Fibroblast of mammary gland (primary cell): ENCODE measurements at regions not wholly inside any gene's neighbourhood (a gene's known extent, or its start where the extent isn't known, plus 50 kb on each side); places are given as distances from the start of the nearest gene placed in this dataset.
"Not testable (repeated sequence)": the region's sequence is repeated elsewhere in the genome, so short reads cannot be mapped to it uniquely, and the experiment has no call there.

Experiments
- DNase-seq: peaks from one replicate; pipeline ENCODE4 v3.0.0-alpha.2; 2010; ENCODE audit warnings: low read depth
- H3K4me3 ChIP-seq: 2 replicates; pipeline ENCODE4 v1.5.1; 2011; ENCODE audit warnings: low read depth, mild to moderate bottlenecking, low read length, moderate library complexity; ENCODE audit not compliant: control insufficient read depth
- CTCF ChIP-seq: conservative IDR thresholded peaks from 2 replicates; pipeline ENCODE4 v1.5.1; 2011; ENCODE audit warnings: low read depth, low read length, inconsistent platforms; ENCODE audit not compliant: control insufficient read depth, insufficient read depth

GRCh38 chr2:83827618-83828017, 631.5 kb downstream of the SUCLG1 start:
- no peak for DNase-seq
- TF ChIP-seq CTCF = no peak

DNA sequence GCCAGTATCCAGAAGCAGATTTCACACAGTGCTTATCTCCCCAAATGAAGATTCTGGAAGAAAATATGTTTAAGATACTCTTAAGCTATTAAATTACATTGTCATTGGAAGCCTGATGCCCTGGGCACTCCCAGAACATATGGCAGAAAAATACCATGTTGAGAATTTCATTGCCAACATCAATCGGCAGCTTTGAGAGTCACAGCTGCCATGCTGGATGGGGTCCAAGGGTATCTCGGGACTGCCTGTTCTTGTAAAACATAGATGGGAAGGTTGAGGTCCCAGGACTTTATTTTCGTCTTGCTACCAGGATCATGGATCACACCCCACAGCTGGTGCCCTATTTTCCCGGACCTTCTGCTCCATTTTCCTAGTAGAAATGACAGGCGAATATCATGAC, 632.5 kb downstream of the SUCLG1 start:
- TF ChIP-seq CTCF = no peak
- no peak overlapping the region for H3K4me3 ChIP-seq
- no peak for DNase-seq

More at GRCh38 chr2:83827618-83828017, 631.5 kb downstream of the SUCLG1 start:
- no peak overlapping the region for H3K4me3 ChIP-seq

DNA sequence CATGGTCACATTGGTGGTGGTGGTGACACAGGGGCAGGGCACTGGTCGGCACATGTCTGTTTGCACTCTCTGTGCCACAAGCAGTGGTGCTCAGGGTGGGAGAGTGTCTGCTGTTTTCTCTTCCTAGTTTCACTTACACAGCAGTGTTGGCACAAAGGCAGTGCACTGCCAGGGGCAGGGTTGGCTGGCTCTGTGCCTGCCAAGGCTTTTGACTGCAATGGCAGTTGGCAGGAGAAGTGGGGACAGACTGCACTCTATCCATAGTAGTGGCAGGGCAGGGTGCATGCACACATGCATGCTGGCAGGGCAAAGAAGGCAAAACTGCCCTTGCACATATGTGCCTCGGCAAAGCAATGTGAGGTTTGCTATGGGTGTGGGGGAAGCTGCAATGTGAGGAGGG, 635.9 kb downstream of the SUCLG1 start:
- DNase-seq = no peak
- H3K4me3 ChIP-seq = no peak overlapping the region
- no peak for TF ChIP-seq CTCF

GRCh38 chr2:83817511-83817910, 641.6 kb downstream of the SUCLG1 start:
- no peak overlapping the region for H3K4me3 ChIP-seq
- DNase-seq = no peak

DNA sequence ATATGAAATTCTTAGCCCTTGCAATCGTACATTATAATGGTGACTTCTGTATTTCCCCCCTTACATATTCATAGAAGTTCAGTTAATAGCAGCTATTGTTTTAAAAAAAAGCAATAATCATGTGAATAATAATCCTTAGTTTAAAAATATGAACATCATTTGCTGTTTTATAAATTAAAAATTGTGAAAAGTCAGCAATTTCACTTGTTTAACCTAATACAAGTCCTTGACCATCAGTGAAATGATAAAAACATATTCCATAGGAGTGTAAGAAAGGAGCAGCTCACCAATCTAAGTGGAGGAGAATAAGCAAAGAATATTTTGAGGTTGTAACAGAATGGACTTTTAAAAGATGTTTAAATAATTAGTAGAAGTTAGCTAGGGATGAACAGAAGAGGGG, 650.2 kb downstream of the SUCLG1 start:
- H3K4me3 ChIP-seq = no peak overlapping the region
- DNase-seq = no peak
- TF ChIP-seq CTCF = no peak

More at GRCh38 chr2:83817511-83817910, 641.6 kb downstream of the SUCLG1 start:
- no peak for TF ChIP-seq CTCF

DNA sequence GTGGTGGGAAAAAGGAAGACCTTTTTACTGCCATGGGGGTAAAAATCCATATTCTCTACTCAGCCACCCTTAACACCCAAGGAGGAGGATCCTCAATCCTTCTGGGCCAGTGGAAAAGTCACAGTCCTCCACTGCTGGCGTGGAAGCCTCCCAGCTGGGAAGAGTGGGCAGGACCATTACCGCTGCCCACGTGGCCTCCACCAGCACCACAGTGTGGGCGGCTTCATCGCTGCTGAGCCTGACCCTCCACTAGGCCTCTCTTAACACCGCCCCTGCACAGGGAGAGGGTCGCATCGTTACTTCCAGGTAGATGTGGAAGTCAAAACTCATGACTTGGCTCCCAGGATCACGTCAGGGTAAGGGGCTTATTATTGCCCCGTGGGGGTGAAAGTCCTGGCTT, 656.5 kb downstream of the SUCLG1 start:
- TF ChIP-seq CTCF = no peak
- no peak overlapping the region for H3K4me3 ChIP-seq
- no peak for DNase-seq

- DNase-seq = no peak
- no peak overlapping the region for H3K4me3 ChIP-seq
- no peak for TF ChIP-seq CTCF
Observed at GRCh38 chr2:83795777-83796176, 663.3 kb downstream of the SUCLG1 start.

GRCh38 chr2:83790467-83790866, 668.6 kb downstream of the SUCLG1 start:
- not testable (repeated sequence) for DNase-seq, H3K4me3 ChIP-seq

- not testable (repeated sequence) for H3K4me3 ChIP-seq, DNase-seq
Observed at GRCh38 chr2:83789674-83790073, 669.4 kb downstream of the SUCLG1 start.

DNA sequence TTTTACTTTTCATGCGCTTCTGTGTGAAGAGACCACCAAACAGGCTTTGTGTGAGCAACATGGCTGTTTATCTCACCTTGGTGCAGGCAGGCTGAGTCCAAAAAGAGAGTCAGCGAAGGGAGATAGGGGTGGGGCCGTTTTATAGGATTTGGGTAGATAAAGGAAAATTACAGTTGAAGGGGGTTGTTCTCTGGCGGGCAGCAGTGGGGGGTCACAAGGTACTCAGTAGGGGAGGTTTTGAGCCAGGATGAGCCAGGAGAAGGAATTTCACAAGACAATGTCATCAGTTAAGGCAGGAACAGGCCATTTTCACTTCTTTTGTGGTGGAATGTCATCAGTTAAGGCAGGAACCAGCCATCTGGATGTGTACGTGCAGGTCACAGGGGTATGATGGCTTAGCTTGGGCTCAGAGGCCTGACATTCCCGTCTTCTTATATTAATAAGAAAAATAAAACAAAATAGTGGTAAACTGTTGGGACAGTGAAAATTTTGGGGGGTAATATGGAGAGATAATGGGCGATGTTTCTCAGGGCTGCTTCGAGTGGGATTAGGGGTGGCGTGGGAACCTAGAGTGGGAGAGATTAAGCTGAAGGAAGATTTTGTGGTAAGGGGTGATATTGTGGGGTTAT, 670.0 kb downstream of the SUCLG1 start:
- not testable (repeated sequence) for DNase-seq, H3K4me3 ChIP-seq
